AG20443 (cell line): ENCODE measurements at regions not wholly inside any gene's neighbourhood (a gene's known extent, or its start where the extent isn't known, plus 50 kb on each side); places are given as distances from the start of the nearest gene placed in this dataset.
"Not testable (repeated sequence)": the region's sequence is repeated elsewhere in the genome, so short reads cannot be mapped to it uniquely, and the experiment has no call there.

Experiments
- DNase-seq: peaks from one replicate; pipeline ENCODE4 v3.0.0; 2012; ENCODE audit warnings: low spot score, mixed read lengths

DNA sequence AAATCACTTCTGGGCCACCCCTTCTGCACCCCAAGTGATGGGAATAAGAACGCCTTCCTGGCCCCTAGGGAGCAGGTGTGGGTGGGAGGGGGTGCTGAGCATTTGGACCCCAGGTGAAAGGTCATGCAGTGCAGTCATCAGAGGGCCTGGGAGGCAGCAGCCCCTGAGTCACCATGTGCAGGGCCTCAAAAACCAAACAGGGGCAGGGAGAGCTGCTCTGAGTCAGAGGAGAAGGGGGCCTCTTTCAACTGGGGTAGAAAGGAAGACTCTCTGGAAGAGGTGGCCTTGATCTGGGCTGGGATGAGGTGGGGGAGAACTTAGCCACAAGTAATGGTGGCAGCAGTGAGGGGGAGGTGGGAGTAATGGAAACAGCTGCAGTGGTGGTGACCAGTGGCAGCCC is 164.3 kb downstream of the BUB3 start:
- no peak for DNase-seq

DNA sequence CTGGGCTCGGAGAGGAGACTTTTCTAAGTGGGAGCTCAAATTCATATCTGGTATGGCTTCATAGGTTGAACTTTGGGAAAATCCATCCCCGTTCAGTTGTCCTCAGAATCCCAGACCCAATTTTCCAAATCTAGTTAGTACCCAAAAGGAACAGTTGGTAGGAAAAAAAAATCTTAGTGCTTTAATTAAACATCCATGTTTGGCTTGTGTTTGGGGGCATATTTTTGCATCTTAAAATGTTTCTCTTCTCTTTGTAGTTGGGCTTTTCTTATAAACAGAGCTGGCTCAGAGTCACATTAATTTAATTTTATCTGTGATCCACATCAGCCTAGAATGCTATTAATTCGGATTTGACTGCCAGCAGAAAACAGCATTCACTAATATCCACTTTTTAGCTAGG is 165.9 kb downstream of the BUB3 start:
- no peak for DNase-seq

DNA sequence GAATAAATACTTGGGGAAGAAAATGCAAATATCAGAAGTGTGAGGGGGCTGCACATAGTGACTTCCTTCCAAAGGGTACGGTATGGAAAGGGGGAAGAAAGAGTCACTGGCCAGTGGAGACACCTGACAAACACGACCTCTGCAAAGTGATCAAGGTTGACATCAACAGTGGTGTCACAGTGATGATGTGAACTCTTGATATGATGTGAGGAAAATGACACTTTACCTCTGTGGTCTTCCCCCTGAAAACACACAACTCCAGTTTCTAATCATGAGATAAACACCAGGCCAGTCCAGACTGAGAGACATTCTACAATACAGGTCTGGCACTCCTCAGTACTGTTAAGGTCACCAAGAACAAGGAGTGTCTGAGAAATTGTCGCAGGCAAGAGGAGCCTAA is 169.7 kb downstream of the BUB3 start:
- DNase-seq, result no peak

DNA sequence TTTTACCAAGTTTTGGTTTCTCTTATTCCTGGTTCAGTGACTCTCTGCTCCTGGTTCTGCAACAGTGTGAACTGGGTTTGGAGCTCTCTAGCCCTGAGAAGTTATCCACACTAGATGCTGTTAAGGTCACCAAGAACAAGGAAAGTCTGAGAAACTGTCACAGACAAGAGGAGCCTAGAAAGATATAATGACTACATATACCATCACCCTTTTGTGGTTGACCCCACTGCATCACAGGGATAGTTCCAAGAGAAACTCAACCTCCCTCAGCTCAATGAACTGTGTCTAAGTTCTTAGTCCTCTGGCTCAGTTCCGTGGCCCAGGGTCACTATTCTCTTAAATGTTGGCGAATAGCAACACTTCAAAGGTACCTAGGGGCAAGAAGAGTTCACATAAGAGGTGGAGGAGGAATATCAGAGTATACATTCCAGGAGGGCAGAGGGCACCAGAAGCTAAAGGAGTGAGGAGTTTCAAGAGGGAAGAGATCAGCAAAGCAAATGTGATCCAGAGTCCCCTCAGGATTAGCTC is 171.5 kb downstream of the BUB3 start:
- no peak for DNase-seq

DNA sequence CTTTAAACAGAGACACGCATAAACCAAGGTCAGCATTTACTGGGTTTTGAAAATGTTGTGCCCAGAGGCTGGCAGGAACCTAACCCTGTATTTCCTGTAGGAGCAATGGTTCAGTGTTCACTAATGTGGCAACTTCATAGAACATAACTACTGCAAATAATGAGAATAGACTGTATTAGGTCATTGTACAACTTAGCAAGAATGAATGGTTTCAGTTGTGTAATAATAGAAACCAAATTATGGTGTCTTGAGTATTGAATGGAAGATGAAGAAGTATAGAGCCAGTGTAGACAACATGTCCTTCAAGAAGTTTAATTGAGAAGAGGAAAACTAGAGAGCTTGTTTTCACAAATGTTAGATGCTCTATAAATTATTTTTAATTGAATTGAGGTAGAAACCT is 172.5 kb downstream of the BUB3 start:
- DNase-seq, result no peak

DNA sequence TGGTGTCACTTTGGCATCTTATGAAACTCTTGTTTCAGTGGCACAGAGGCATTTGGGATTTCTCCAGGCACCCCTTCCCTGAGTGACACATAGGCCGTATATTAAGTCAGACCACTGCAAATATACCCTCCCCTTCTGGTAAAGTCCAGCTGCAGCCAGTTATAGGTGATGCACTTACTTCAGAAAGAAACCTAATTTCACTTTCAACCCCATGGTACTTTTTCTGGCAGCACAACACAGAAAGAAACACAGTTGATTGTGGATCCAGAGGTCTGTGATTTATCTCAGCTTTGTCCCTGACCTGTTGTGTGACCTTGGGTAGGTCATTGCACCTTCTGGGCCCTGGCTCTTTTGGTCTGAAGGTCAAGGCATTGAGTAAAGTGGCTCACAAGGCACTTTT is 173.2 kb downstream of the BUB3 start:
- DNase-seq, result no peak

DNA sequence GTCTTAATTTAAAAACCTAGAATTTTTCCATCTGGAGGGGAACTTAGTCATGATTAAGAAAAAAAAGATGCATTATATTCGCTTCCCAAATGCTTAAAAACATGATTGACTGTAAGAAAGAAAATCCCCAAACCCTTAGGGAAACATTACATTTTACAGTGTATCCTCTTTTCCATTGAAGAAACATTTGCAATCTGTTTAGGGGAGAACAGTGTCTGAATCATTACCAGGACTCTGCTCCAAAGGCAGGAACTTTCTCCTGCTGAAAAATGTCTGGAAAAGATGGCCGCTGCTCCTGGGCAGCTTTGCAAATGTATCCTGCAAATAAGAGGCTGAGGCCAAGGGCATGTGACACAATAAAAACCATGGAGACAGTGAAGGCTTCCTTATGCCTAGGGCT is 173.7 kb downstream of the BUB3 start:
- DNase-seq, result no peak

DNA sequence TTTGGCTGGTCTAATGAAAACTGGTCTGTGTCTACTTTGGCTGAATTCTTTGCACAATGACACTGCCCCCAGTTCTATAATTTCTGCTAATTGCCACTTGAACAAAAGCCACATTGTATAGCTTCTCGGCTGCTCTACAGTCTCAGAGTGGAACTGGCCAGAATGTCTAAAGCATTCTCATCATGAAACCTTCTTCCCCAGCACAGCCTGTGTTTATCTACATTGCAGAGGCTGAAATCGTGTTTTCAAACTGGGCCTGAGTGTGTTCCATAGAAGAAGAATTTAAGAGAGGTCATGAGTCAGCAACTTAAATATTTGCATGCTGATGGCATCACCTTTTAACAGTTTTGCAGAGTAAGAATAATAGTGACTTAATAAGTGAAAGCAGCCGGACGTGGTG is 177.2 kb downstream of the BUB3 start:
- no peak for DNase-seq

DNA sequence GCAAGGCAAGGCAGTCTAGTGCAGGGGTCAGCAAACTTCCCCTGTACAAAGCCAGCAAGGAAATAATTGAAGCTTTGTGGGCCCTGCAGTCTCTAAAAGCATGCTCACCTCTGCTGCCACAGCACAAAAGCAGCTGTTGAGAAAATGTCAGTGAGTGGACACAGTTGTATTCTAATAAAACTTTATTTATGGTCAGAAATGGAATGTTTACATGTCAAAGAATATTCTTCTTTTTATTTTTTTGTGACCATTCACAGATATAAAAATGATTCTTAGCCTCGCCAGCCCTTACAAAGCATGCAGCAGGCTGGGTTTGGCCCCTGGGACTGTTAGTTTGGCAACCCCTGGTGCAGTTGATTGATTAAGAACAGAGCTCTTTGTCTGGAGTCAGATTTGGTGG is 192.4 kb downstream of the BUB3 start:
- DNase-seq, result no peak

DNA sequence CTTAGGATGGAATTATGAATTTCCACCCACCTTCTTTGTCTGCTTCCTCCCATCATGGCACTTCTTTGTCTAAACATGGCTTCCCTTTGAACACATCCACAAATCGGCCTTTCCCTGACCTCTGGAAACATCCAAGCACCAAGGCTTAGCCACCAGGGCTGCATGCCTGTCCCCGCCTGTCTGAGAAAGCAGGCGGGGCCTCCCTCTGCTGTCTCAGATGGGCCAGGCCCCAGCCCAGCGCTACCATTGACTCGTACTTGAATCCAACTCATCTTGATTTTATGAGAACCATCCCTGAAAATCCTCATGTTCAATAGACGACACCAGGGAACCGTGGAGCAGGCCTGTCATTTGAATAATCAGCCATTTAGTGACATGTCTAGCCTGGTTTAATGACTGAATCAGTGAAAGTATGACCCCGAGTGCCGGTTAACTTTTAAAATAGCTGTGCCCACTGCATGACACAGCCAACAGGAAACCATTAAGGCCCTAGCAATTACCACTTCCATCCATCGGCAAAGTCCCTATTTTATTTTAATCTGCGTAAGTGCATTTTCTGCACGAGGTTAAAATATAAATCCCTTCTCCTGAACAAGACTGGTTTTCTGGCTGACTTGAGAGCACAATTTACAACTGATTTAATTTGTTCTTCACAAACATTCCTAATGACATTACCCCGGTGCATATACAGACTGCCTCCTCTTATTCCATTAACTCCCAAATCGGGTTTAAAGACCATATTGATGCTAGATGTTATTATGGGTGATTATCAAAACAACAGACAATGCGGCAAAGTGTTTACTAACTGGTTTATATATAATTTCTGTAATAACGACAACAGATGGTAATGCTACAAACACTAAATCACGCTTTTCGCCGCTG is 194.7 kb downstream of the BUB3 start:
- no peak for DNase-seq

DNA sequence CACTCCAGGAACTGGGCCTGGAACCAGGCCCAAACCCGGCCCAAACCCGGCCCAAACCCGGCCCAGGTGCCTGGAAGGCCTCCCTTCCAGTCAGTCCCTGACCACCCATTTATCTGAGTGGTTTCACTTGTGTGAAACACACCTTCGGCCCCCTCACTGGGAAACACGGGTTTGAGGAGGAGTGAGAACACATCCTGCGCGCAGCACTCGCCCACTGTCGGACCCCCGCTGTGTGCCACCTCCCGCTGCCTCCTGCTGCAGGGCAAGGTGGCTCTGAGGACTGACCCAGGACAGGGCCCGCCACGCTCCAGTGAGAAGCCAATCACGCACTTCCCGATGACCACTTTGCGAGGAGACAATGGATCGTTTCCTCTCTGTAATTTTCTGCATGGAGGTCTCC is 197.5 kb downstream of the BUB3 start:
- no peak for DNase-seq

DNA sequence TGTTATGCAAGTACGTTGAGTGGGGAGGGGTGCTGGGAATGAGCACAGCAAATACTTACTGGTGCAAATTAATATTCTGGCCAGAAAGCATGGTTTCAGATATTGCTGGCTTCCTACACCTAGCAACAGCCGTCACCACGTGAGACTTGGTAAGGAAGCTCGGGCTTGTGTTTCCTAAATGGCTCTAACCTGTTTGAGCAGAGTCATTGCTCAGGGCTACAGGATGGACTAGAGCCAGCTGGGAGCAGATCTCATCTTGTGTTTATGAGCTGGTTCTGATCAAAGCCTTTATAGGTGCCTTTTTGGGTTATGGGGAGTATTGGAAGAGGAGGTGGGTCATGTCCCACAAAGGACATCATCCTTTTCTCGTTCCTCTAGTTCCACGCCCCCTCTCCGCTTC is 200.3 kb downstream of the BUB3 start:
- no peak for DNase-seq

DNA sequence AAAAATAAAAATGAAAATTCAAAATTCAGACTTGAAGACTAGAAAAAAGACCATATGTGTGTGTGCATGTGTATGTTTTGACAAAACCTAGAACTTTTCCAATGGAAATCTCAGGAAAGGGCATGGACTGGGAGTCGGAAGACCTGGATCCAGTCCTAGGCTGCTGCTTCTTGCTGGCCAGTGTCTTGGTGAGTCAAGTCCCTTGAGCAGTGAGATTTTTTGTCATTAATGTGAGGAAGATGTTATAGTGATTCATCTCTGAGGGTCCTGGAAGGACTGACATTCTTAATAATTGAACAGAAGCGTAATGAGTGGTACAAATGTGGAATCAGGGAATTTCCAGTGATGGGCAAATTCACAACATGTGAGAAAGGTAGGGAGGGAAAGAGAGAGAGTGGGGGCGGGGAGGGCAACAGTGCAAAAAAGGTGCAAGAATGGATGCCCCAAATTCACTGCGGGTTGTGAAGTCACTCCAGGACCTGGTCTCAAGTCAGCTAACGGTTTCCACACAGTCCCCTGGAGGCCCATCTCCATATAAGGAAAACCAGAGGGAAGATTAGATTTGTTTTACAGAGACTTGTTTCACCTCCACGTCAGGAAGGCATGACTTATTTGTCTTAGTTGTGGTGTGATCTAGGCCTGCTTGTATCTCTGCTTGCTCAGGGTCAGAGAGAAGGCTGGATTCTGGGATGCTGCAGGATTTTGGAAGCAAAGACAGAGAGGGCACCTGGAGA is 201.7 kb downstream of the BUB3 start:
- no peak for DNase-seq

DNA sequence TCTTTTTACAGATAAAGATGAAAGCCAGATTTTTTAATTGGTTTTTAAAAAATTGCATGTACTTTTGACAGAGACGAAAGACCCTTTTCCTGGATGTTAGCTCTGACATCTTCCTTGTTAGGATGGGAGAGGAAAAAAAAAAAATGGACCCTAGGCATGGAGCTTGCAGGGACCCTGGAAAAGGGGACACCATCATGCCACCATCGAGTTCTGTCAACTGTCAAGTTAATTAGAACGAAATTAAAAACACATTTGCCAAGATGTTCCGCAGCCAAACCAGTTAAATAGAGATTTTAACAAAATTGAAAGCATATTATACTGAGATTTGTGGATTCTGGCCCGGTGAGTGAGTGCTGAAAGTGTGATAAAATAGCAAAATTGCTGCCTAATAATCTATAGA is 202.6 kb downstream of the BUB3 start:
- no peak for DNase-seq

DNA sequence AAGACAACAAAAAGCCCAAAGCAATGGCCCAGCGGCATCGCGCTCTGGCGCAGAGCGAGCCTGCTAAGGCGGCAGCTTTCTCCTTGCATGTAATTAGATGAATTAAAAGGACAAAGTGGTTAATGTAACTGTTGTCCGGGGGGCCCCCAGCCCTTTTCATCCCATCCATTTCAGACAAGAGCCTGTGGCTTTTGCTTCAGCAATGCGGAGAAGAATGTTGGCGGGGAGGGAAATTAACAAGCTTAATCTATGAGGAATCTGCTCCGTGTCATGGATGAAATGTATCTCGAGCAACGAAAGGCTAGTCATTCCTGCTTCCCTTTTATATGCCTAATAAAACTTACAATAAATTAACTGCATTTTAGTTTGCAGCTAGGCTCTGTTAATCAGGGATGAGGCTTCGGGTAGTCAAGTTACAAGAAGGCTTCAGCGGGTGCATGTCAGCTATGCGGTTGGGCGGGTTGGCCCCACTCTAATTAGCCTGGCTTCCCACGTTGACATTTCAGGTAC is 203.3 kb downstream of the BUB3 start:
- DNase-seq, result no peak

DNA sequence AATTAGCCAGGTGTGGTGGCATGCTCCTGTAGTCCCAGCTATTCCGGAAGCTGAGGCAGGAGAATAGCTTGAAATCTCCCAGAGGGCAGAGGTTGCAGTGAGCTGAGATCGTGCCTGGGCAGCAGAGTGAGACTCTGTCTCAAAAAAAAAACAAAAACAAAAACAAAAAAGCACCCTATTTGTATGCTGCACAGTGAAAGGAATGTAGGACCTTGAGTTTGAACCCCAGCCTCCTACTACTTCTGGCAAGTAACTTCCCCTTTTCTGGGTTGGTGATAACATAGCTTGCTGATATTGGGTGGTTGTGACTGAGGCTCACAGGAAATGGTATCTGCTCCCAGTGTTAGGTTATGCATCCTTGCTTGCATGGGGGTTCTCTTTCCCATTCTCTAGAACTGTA is 205.3 kb downstream of the BUB3 start:
- no peak for DNase-seq

DNA sequence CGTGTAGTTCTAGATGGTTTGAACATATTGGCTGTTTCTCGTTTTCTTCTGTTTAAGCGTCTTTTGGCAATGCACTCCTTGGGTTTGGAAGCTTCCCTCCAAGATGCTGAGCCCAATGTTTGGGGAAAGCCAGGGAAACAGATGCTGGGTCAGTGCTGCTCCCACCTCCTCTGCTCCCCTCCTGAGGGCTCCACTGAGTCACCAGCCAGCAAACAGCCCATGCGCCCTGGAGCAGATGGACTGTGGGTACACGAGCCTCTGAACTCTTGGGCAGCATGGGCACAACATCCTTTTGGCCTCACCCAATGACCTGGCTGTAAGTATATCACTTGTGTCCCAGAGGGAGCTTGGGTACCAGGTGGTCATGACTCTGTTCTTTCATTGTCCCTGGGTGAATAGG is 207.6 kb downstream of the BUB3 start:
- no peak for DNase-seq

DNA sequence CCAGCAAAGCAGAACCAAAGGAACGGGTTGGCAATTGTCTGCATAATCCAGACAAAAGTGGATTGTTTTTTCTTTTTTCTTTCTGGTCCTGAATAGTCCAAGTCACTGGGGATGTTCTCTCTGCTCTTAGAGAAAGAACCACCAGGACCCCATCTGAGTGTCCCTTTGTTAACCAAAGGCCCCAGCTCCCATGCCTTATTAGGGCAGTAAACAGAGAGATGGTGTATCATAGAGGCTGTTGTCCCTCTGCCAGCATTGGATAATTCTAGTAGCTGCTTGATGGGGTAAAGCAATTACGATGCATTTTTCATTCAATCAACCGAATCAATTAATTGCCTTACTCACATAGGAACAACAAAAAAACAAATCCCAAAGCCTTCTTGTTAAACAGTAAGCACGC is 213.0 kb downstream of the BUB3 start:
- no peak for DNase-seq

DNA sequence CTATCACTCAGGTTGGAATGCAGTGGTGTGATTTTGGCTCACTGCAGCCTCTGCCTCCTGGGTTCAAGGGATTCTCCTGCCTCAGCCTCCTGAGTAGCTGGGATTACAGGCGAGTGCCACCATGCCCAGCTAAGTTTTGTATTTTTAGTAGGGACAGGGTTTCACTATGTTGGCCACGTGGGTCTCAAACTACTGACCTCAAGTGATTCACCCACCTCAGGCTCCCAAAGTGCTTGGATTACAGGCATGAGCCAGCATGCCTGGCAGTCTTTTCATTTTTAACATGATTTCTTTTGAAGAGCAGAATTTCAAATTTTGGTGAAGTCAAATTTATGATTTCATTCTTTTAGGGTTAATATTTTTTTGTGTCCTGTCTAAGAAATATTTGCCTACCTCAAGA is 217.4 kb downstream of the BUB3 start:
- DNase-seq, result not testable (repeated sequence)

DNA sequence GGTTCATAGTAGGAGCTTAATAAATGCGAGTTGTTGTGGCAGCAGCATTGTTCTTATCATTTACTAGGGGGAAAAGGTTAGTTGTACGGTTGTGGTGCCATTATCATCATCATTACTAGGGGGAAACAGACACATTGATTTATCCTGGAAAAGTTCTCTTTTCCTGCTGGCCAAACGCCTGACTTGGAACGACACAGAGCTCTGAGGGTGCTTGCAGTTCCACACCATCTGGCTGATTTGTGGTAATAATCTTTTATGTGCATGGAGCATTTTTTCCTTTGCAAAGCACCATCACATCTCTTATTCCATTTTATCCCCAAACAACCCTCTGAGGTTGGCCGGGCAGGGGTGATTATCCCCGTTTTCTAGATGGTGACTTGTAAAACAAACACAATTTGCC is 219.4 kb downstream of the BUB3 start:
- DNase-seq, result no peak

DNA sequence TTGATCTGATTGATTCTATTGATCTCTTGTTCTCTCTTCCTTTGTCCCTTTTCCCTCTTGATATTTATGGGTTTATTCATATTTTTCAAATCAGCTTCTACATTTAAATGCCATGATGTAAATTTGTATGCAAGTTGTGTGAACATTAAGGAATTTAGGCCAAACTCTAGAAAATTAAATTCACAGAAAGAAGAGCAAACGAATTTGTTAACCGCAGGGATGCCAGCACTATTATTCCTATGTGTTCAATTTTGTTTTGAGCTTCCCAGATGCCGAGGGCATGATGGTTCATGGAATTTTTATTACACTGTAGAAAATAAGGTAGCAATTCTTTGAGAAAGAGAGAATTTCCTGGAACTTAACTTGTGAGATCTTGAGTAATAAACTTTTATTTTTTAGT is 220.9 kb downstream of the BUB3 start:
- no peak for DNase-seq

DNA sequence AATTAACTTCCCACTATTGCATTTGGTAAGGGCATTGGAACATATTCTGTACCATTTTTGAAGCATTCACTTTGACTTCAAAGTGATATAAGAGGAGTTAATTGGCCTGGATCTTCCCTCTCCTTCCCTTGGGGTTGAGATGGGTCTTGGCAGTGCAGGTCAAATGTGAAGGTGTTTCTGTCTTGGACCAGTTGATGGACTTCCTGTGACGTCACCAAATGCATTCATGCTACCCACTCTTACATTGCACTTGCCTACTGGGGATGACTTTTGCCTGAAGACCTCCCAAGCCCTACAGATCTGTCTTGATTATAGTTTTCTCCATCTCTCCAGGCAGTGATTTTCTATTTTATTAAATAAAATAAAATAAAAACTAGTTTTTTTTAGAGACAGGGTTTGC is 221.5 kb downstream of the BUB3 start:
- no peak for DNase-seq

DNA sequence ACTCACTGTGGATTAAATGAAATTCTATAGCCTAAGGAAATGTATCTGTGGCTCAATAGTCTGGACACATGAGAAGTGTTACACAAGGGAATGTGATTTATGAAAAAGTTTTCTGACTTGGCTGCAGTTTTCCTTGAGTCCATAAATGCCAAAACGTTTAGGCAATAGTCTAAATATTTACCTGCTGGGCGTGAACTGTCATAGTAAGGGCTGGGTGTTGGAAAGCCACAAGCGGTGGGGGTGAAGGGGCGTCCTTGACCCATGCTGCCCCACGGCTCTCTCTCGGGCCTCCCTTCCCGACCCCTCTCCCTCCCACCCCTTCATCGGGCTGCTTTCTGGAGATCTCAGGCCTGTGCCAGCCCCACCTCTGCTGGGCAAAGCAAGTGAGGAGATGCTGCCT is 223.7 kb downstream of the BUB3 start:
- no peak for DNase-seq
